HCT116 (cell line): ENCODE measurements at regions not wholly inside any gene's neighbourhood (a gene's known extent, or its start where the extent isn't known, plus 50 kb on each side); places are given as distances from the start of the nearest gene placed in this dataset.

Experiments used
- CEBPB ChIP-seq: IDR thresholded peaks from 2 replicates; pipeline ENCODE4 v1.6.1; 2012; ENCODE audit warnings: low read depth
- CTCF ChIP-seq, 3 experiments: fragments of 200-600 bp in 1 of 3; sonication (generic) in 1 of 3; IDR thresholded peaks in 2 of 3; conservative IDR thresholded peaks in 1 of 3; 2 replicates each; pipeline ENCODE4 v1.5.1; 2012 to 2017; ENCODE audit warnings: low read depth in 2 of 3, low read length in 2 of 3, antibody characterized with exemption in 1 of 3, borderline replicate concordance in 1 of 3, control low read depth in 1 of 3, mild to moderate bottlenecking in 1 of 3, mixed read lengths in 1 of 3, mixed run types in 1 of 3, moderate library complexity in 1 of 3; ENCODE audit not compliant: insufficient read depth in 1 of 3
- EZH2 ChIP-seq: fragments of 200-600 bp; sonication (generic); IDR thresholded peaks from 2 replicates; pipeline ENCODE4 v1.6.1; 2017; ENCODE audit warnings: antibody characterized with exemption, mixed run types
- EZH2phosphoT487 ChIP-seq: fragments of 200-600 bp; IDR thresholded peaks from 2 replicates; pipeline ENCODE4 v1.6.1; 2018; ENCODE audit warnings: antibody characterized with exemption, borderline replicate concordance
- POLR2A ChIP-seq: IDR thresholded peaks from 2 replicates; pipeline ENCODE4 v1.7.0; 2011; ENCODE audit warnings: borderline replicate concordance; ENCODE audit not compliant: insufficient read depth, insufficient read length; ENCODE audit errors: extremely low read depth
- RAD21 ChIP-seq: IDR thresholded peaks from 2 replicates; pipeline ENCODE4 v1.6.1; 2012; ENCODE audit warnings: low read depth, mild to moderate bottlenecking
- SIN3A ChIP-seq: IDR thresholded peaks from 2 replicates; pipeline ENCODE4 v1.6.1; 2012; ENCODE audit warnings: low read depth
- SP1 ChIP-seq: IDR thresholded peaks from 2 replicates; pipeline ENCODE4 v1.6.1; 2012; ENCODE audit warnings: low read depth
- YY1 ChIP-seq: IDR thresholded peaks from 2 replicates; pipeline ENCODE4 v1.6.1; 2011; ENCODE audit warnings: low read length, low read depth, moderate library complexity, mild to moderate bottlenecking; ENCODE audit not compliant: insufficient replicate concordance; ENCODE audit errors: extremely low read depth

- TF ChIP-seq CTCF (IDR thresholded peaks at IDR 0.05 in 2 of 3, conservative IDR thresholded peaks at IDR 0.05 in 1 of 3; ENCODE audit: borderline replicate concordance in 1 of 3, insufficient read depth in 1 of 3, low read depth in 2 of 3, low read length in 2 of 3): no peak
- TF ChIP-seq SIN3A: no peak
- TF ChIP-seq YY1: no peak
- no peak for TF ChIP-seq POLR2A
- TF ChIP-seq EZH2phosphoT487: no peak
- no peak for TF ChIP-seq SP1
- TF ChIP-seq RAD21: no peak
- no peak for TF ChIP-seq CEBPB
- TF ChIP-seq EZH2: no peak
These were observed 260.8 kb downstream of the TTC8 start for GRCh38 chr14:89085231-89085731.
